HG02798 (cell line): ENCODE measurements at regions not wholly inside any gene's neighbourhood (a gene's known extent, or its start where the extent isn't known, plus 50 kb on each side); places are given as distances from the start of the nearest gene placed in this dataset.

Source experiments
- ATAC-seq: cut with Tn5 transposase; IDR thresholded peaks from one replicate; pipeline ENCODE4 v1.9.1; 2021; ENCODE audit warnings: mild to moderate bottlenecking; ENCODE audit not compliant: unreplicated experiment, poor library complexity

- ATAC-seq = no peak
Observed at GRCh38 chr13:38590796-38591507, 95.9 kb upstream of the FREM2 start.

- ATAC-seq = no peak
Observed at GRCh38 chr13:38602266-38602665, 84.6 kb upstream of the FREM2 start.

GRCh38 chr13:38606699-38607535 is 80.0 kb upstream of the FREM2 start:
- ATAC-seq = no peak

- ATAC-seq = no peak
Observed at GRCh38 chr13:38617936-38618335, 68.9 kb upstream of the FREM2 start.

- no peak for ATAC-seq
Observed at GRCh38 chr13:38618336-38618735, 68.5 kb upstream of the FREM2 start.

- ATAC-seq = no peak
Observed at GRCh38 chr13:38618881-38619280, 68.0 kb upstream of the FREM2 start.

GRCh38 chr13:38620876-38621275 is 66.0 kb upstream of the FREM2 start:
- ATAC-seq = no peak

- ATAC-seq = no peak
Observed at GRCh38 chr13:38624822-38625221, 62.1 kb upstream of the FREM2 start.

- no peak for ATAC-seq
Observed at GRCh38 chr13:38628554-38628953, 58.3 kb upstream of the FREM2 start.

GRCh38 chr13:38630780-38631179 is 56.1 kb upstream of the FREM2 start:
- ATAC-seq = no peak

- ATAC-seq = no peak
Observed at GRCh38 chr13:38635030-38635429, 51.8 kb upstream of the FREM2 start.

- ATAC-seq = no peak
Observed at GRCh38 chr13:38636073-38636472, 50.8 kb upstream of the FREM2 start.

- no peak for ATAC-seq
Observed at GRCh38 chr13:38636761-38637160, 50.1 kb upstream of the FREM2 start.
